AG10803 (cell line): ENCODE measurements at regions not wholly inside any gene's neighbourhood (a gene's known extent, or its start where the extent isn't known, plus 50 kb on each side); places are given as distances from the start of the nearest gene placed in this dataset.

Experiments used
- DNase-seq: peaks from one replicate; pipeline ENCODE4 v3.0.0; 2010; ENCODE audit warnings: low read depth
- H3K4me3 ChIP-seq: 2 replicates; pipeline ENCODE4 v1.5.1; 2011; ENCODE audit warnings: mild to moderate bottlenecking, low read length, control low read depth
- TF ChIP-seq, protein P1 (sequence below): conservative IDR thresholded peaks from 2 replicates; pipeline ENCODE4 v1.5.1; 2011; ENCODE audit warnings: mild to moderate bottlenecking, low read length, control low read depth, inconsistent platforms

DNA sequence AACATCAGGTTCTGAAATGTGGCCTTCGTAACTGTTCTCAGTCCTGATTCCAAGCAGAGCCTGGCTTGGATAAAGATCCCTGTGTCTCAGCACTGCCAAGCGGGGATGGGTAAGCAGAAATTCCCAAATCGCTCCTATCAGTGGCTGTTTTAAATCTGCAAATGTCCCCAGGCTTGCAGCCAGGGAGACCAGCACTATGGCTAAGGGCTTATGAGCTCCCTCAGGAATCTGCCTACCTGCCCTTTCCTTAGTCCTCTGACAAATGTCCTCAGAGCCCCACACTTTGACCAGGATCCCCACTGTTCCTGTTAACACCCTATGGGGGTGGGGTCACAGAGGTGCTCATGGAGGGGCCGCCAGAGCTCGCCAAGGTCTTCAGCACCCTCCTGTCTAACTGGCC is 1062.8 kb downstream of the UQCRFS1 start:
- no peak overlapping the region for H3K4me3 ChIP-seq
- no peak for DNase-seq
- TF ChIP-seq, protein P1, sequence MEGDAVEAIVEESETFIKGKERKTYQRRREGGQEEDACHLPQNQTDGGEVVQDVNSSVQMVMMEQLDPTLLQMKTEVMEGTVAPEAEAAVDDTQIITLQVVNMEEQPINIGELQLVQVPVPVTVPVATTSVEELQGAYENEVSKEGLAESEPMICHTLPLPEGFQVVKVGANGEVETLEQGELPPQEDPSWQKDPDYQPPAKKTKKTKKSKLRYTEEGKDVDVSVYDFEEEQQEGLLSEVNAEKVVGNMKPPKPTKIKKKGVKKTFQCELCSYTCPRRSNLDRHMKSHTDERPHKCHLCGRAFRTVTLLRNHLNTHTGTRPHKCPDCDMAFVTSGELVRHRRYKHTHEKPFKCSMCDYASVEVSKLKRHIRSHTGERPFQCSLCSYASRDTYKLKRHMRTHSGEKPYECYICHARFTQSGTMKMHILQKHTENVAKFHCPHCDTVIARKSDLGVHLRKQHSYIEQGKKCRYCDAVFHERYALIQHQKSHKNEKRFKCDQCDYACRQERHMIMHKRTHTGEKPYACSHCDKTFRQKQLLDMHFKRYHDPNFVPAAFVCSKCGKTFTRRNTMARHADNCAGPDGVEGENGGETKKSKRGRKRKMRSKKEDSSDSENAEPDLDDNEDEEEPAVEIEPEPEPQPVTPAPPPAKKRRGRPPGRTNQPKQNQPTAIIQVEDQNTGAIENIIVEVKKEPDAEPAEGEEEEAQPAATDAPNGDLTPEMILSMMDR = no peak

DNA sequence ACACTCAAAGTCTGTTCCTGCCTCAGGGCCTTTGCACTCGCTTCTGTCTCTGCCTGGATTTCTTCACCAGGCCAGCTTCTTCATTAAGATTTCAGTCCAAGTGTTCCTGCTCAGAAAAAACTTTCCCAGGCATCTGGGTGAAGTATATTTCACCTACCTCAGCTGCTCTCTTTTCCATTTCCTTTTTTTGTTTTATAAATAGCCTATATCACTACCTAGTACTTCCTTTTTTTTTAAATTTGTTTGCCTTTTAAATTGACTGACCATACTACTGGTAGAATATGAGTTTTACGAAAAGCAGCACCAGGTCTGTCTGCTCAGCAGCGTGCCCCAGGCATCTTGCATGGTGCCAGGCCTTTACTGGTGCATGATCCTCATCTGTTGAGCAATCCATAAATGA is 1064.4 kb downstream of the UQCRFS1 start:
- H3K4me3 ChIP-seq = no peak overlapping the region
- DNase-seq = no peak
- TF ChIP-seq, protein P1 = no peak

DNA sequence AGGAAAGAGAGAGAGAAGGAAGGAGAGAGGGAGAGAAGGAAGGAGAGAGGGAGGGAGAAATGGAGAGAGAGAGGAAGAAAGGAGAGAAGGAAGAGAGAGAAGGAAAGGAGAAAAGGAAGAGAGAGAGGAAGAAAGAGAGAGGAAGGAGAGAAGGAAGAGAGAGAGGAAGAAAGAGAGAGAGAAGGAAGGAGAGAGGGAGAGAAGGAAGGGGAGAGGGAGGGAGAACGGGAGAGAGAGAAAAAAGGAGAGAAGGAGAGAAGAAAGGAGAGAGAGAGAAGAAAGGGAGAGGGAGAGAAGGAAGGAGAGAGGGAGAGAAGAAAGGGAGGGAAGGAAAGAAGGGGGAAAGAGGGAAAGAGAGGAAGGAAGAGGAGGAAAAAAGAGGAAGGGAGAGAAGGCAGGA is 1070.7 kb downstream of the UQCRFS1 start:
- TF ChIP-seq, protein P1 = no peak
- H3K4me3 ChIP-seq = no peak overlapping the region
- DNase-seq = no peak

DNA sequence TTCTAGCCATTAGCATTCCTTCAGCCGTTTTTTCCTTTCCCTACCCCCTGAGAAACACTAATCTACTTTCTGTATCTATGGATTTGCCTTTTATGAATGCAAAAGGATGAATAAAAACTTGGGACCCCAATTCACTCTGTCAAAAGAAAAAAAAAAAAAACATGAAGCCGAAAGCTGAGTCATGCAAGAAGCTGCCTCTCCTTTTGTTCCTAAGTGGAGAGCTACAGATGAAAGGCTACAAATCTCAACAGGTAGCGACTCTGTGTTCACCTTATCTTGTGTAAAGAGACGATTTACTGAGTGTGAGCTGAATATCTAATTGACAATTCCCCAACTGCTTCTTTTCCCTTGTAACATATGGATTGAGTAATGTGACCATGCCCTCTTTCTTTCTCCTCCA is 1072.8 kb downstream of the UQCRFS1 start:
- H3K4me3 ChIP-seq = no peak overlapping the region
- TF ChIP-seq, protein P1 = no peak
- no peak for DNase-seq

DNA sequence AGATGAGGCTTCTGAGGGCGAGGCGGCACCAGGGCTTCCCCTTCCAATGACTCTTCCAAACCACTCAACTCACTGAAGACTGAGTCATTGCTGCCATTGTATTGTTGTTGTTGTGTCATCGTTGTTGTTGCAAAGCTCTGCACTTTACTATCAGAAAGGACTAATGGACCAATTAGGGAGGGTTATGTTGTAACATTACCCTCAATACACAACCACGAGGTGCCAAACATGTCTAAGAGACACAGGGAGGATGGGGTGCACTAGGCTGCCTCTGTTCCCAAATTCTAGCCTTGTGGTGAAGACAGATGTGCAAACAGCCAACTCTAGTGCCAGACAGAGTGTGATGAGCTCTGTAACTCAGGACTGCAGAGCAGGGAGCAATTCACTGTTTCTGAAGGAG is 1075.2 kb downstream of the UQCRFS1 start:
- no peak for DNase-seq
- TF ChIP-seq, protein P1 = no peak
- no peak overlapping the region for H3K4me3 ChIP-seq

DNA sequence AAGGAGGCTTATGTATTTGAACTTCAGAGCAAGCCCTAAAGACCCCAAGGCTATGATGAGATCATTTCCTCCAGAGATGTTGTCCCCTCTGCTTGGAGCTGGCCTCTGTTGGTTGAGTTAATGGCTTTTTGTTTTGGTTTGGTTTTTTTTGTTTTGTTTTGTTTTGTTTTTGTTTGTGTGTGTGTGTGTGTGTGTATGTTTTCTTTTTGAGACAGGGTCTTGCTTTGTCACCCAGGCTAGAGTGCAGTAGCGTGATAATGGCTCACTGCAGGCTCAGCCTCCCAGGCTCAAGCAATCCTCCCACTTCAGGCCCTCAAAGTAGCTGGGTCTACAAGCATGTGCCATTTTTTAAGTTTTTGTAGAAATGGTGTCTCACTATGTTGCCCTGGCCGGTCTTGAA is 1076.2 kb downstream of the UQCRFS1 start:
- TF ChIP-seq, protein P1 = no peak
- no peak overlapping the region for H3K4me3 ChIP-seq
- no peak for DNase-seq

DNA sequence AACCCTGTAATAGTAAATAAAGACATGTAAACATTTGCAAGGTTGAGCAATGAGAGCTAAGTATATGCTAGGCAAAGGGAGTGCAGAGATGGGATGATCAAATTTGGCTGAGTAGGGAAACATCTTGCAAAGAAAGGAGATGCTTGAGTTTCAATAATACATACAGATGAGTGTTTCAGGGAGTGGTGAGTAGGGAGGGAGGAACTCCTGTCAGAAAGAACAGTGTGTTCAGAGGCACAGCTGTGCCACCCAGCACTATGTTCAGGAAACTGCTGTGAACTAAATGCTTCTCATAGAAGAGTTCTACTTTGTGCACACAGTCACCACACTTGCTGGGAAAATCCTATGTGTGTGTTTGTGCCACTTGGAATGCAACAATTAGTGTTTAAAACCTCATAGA is 1077.1 kb downstream of the UQCRFS1 start:
- TF ChIP-seq, protein P1 = no peak
- H3K4me3 ChIP-seq = no peak overlapping the region
- no peak for DNase-seq
